Fibroblast of skin of left biceps (primary cell): ENCODE measurements at regions not wholly inside any gene's neighbourhood (a gene's known extent, or its start where the extent isn't known, plus 50 kb on each side); places are given as distances from the start of the nearest gene placed in this dataset.
A peak's percentile ranks its signal among the peaks of the same experiment; 100 is the strongest.
"Not testable (repeated sequence)": the region's sequence is repeated elsewhere in the genome, so short reads cannot be mapped to it uniquely, and the experiment has no call there.

ENCODE experiments used
- DNase-seq, 2 experiments: peaks; one replicate each; pipeline ENCODE4 v3.0.0-alpha.2; 2013; ENCODE audit warnings: low read depth in 2 of 2

GRCh38 chr18:40292985-40293710 lies 1661.9 kb upstream of the PIK3C3 start:
- DNase-seq: no peak

GRCh38 chr18:40283560-40283959 lies 1671.5 kb upstream of the PIK3C3 start:
- no peak for DNase-seq

GRCh38 chr18:40281356-40281755 lies 1673.7 kb upstream of the PIK3C3 start:
- DNase-seq: not testable (repeated sequence)

- no peak for DNase-seq
Observed at GRCh38 chr18:40274618-40275196, 1680.3 kb upstream of the PIK3C3 start.

- DNase-seq: no peak
Observed at GRCh38 chr18:40272630-40273231, 1682.3 kb upstream of the PIK3C3 start.

GRCh38 chr18:40259115-40259835 lies 1695.8 kb upstream of the PIK3C3 start:
- no peak for DNase-seq

- DNase-seq: no peak
Observed at GRCh38 chr18:40258311-40258710, 1696.7 kb upstream of the PIK3C3 start.

- no peak for DNase-seq
Observed at GRCh38 chr18:40250236-40250635, 1704.8 kb upstream of the PIK3C3 start.

- DNase-seq: no peak
Observed at GRCh38 chr18:40249390-40250080, 1705.5 kb upstream of the PIK3C3 start.

- DNase-seq: not testable (repeated sequence)
Observed at GRCh38 chr18:40245612-40246011, 1709.4 kb upstream of the PIK3C3 start.

GRCh38 chr18:40243607-40244006 lies 1711.4 kb upstream of the PIK3C3 start:
- peak in 1 of 2 experiments; percentile 23 for DNase-seq

GRCh38 chr18:40235836-40236235 lies 1719.2 kb upstream of the PIK3C3 start:
- DNase-seq: no peak

- DNase-seq: no peak
Observed at GRCh38 chr18:40235323-40235722, 1719.7 kb upstream of the PIK3C3 start.

- no peak for DNase-seq
Observed at GRCh38 chr18:40233931-40234616, 1721.0 kb upstream of the PIK3C3 start.

GRCh38 chr18:40222776-40223175 lies 1732.3 kb upstream of the PIK3C3 start:
- peak in 1 of 2 experiments; percentile 23 for DNase-seq

GRCh38 chr18:40216856-40217255 lies 1738.2 kb upstream of the PIK3C3 start:
- DNase-seq: no peak

GRCh38 chr18:40215979-40216378 lies 1739.1 kb upstream of the PIK3C3 start:
- DNase-seq: no peak

GRCh38 chr18:40210696-40211095 lies 1744.3 kb upstream of the PIK3C3 start:
- no peak for DNase-seq

- DNase-seq: no peak
Observed at GRCh38 chr18:40208958-40209357, 1746.1 kb upstream of the PIK3C3 start.

GRCh38 chr18:40197711-40198110 lies 1757.3 kb upstream of the PIK3C3 start:
- no peak for DNase-seq

- no peak for DNase-seq
Observed at GRCh38 chr18:40186677-40187076, 1768.4 kb upstream of the PIK3C3 start.
